ENCODE measurements at regions not wholly inside any gene's neighbourhood (a gene's known extent, or its start where the extent isn't known, plus 50 kb on each side); places are given as distances from the start of the nearest gene placed in this dataset.

- Histone ChIP-seq H4K20me1 (ENCODE audit: insufficient read depth, low read length) (no peaks in the 10 kb centered on the region), H3K4me3 (ENCODE audit: insufficient read depth, low read length) (no peak overlapping the region), H2AFZ (ENCODE audit: low read length) (no peak overlapping the region), H3K4me2 (ENCODE audit: insufficient read depth, low read length) (no peak overlapping the region), H3K27me3 (ENCODE audit: insufficient read depth, low read length) (no peaks in the 10 kb centered on the region), H3K4me1 (ENCODE audit: insufficient read depth, low read length) (peaks cover 23% of the 10 kb centered on the region), H3K79me2 (ENCODE audit: insufficient read depth, low read length) (no peaks in the 10 kb centered on the region), H3K9me3 (ENCODE audit: low read depth, low read length) (no peaks in the 10 kb centered on the region), H3K36me3 (ENCODE audit: insufficient read depth, low read length) (no peaks in the 10 kb centered on the region), H3K27ac (ENCODE audit: low read depth, low read length) (peak overlapping the region; percentile 50)
- DNase-seq (ENCODE audit: insufficient read length, low spot score, missing footprints), result no peak
- no peak for TF ChIP-seq CTCF (IDR thresholded peaks at IDR 0.05; ENCODE audit: extremely low read depth, low read depth, low read length)
Observed at GRCh38 chr6:145069966-145070365, 665.4 kb downstream of the EPM2A start.

DNA sequence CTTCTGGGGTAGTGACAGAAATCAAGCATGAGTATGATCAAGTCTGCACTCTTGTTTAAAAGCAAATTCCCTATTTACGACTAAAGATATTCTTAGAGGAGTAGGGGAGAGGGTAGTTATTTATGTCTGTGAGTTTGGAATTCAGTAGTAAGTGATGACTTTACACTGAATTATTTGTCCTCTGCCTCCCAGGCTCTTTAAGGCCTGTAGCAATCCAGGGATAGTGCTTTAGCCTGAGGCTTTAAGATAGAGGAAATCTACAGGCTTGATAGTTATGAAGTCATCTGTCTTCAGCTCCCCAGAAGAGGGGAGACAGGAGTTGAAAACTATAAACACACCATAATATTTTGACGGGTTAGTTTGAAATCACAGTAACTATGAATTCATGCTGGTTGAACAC, 664.5 kb downstream of the EPM2A start:
- DNase-seq (ENCODE audit: insufficient read length, low spot score, missing footprints), result no peak
- H3K36me3 ChIP-seq (ENCODE audit: insufficient read depth, low read length), result no peaks in the 10 kb centered on the region
- H3K27me3 ChIP-seq (ENCODE audit: insufficient read depth, low read length), result no peaks in the 10 kb centered on the region
- H3K4me2 ChIP-seq (ENCODE audit: insufficient read depth, low read length), result peak overlapping the region; percentile 15
- peak overlapping the region; percentile 50 for H3K27ac ChIP-seq (ENCODE audit: low read depth, low read length)
- peaks cover 23% of the 10 kb centered on the region for H3K4me1 ChIP-seq (ENCODE audit: insufficient read depth, low read length)
- H3K9me3 ChIP-seq (ENCODE audit: low read depth, low read length), result no peaks in the 10 kb centered on the region
- H3K79me2 ChIP-seq (ENCODE audit: insufficient read depth, low read length), result no peaks in the 10 kb centered on the region
- H2AFZ ChIP-seq (ENCODE audit: low read length), result peak overlapping the region; percentile 30
- H3K4me3 ChIP-seq (ENCODE audit: insufficient read depth, low read length), result no peak overlapping the region
- no peak for TF ChIP-seq CTCF (IDR thresholded peaks at IDR 0.05; ENCODE audit: extremely low read depth, low read depth, low read length)
- no peaks in the 10 kb centered on the region for H4K20me1 ChIP-seq (ENCODE audit: insufficient read depth, low read length)

GRCh38 chr6:145071836-145072235, 663.5 kb downstream of the EPM2A start:
- Histone ChIP-seq H3K27ac (ENCODE audit: low read depth, low read length) (peak overlapping the region; percentile 50), H3K4me2 (ENCODE audit: insufficient read depth, low read length) (no peak overlapping the region)

GRCh38 chr6:145073811-145074210, 661.5 kb downstream of the EPM2A start:
- TF ChIP-seq CTCF (IDR thresholded peaks at IDR 0.05; ENCODE audit: extremely low read depth, low read depth, low read length), result no peak
- H2AFZ ChIP-seq (ENCODE audit: low read length), result no peak overlapping the region
- H3K4me2 ChIP-seq (ENCODE audit: insufficient read depth, low read length), result no peak overlapping the region
- no peaks in the 10 kb centered on the region for H4K20me1 ChIP-seq (ENCODE audit: insufficient read depth, low read length)
- no peak for DNase-seq (ENCODE audit: insufficient read length, low spot score, missing footprints)
- H3K9me3 ChIP-seq (ENCODE audit: low read depth, low read length), result no peaks in the 10 kb centered on the region
- H3K4me1 ChIP-seq (ENCODE audit: insufficient read depth, low read length), result peaks cover 16% of the 10 kb centered on the region
- no peak overlapping the region for H3K4me3 ChIP-seq (ENCODE audit: insufficient read depth, low read length)
- no peaks in the 10 kb centered on the region for H3K79me2 ChIP-seq (ENCODE audit: insufficient read depth, low read length)
- H3K27me3 ChIP-seq (ENCODE audit: insufficient read depth, low read length), result no peaks in the 10 kb centered on the region
- H3K36me3 ChIP-seq (ENCODE audit: insufficient read depth, low read length), result no peaks in the 10 kb centered on the region
- no peak overlapping the region for H3K27ac ChIP-seq (ENCODE audit: low read depth, low read length)

More at GRCh38 chr6:145071836-145072235, 663.5 kb downstream of the EPM2A start:
- Histone ChIP-seq H3K79me2 (ENCODE audit: insufficient read depth, low read length) (no peaks in the 10 kb centered on the region), H2AFZ (ENCODE audit: low read length) (no peak overlapping the region), H4K20me1 (ENCODE audit: insufficient read depth, low read length) (no peaks in the 10 kb centered on the region), H3K4me1 (ENCODE audit: insufficient read depth, low read length) (peaks cover 23% of the 10 kb centered on the region), H3K9me3 (ENCODE audit: low read depth, low read length) (no peaks in the 10 kb centered on the region), H3K4me3 (ENCODE audit: insufficient read depth, low read length) (no peak overlapping the region), H3K36me3 (ENCODE audit: insufficient read depth, low read length) (no peaks in the 10 kb centered on the region), H3K27me3 (ENCODE audit: insufficient read depth, low read length) (no peaks in the 10 kb centered on the region)
- no peak for TF ChIP-seq CTCF (IDR thresholded peaks at IDR 0.05; ENCODE audit: extremely low read depth, low read depth, low read length)
- DNase-seq (ENCODE audit: insufficient read length, low spot score, missing footprints), result peak; percentile 53

Data from osteoblast (primary cell).